Neural cell (in vitro differentiated cells): ENCODE measurements at regions not wholly inside any gene's neighbourhood (a gene's known extent, or its start where the extent isn't known, plus 50 kb on each side); places are given as distances from the start of the nearest gene placed in this dataset.
A peak's percentile ranks its signal among the peaks of the same experiment; 100 is the strongest.

Source experiments
- H2AFZ ChIP-seq: fragments of 200-600, 300-800 bp; sonication (generic), shearing (Covaris generic); 2 replicates; pipeline ENCODE4 v1.6.0; 2014; ENCODE audit warnings: low read depth, mild to moderate bottlenecking, antibody characterized with exemption, low read length, moderate library complexity
- H3F3A ChIP-seq: fragments of 200-600 bp; shearing (Covaris generic); 2 replicates; pipeline ENCODE4 v1.6.1; 2016; ENCODE audit warnings: mild to moderate bottlenecking, moderate library complexity, mixed read lengths, antibody characterized with exemption, low read length; ENCODE audit not compliant: insufficient read depth, poor library complexity, severe bottlenecking
- H3K27ac ChIP-seq: fragments of 200-600, 300-800 bp; sonication (generic), shearing (Covaris generic); 2 replicates; pipeline ENCODE4 v1.5.1; 2014; ENCODE audit warnings: mild to moderate bottlenecking, low read length, moderate library complexity
- H3K27me3 ChIP-seq: fragments of 300-800, 200-600 bp; sonication (generic), shearing (Covaris generic); 2 replicates; pipeline ENCODE4 v1.6.0; 2014; ENCODE audit warnings: mild to moderate bottlenecking, low read depth, low read length, moderate library complexity; ENCODE audit not compliant: insufficient read depth
- H3K36me3 ChIP-seq: fragments of 300-800, 200-600 bp; sonication (generic), shearing (Covaris generic); 2 replicates; pipeline ENCODE4 v1.5.1; 2014; ENCODE audit warnings: mild to moderate bottlenecking, antibody characterized with exemption, low read length, moderate library complexity; ENCODE audit not compliant: insufficient read depth
- H3K4me2 ChIP-seq: fragments of 300-800, 200-600 bp; sonication (generic), shearing (Covaris generic); 2 replicates; pipeline ENCODE4 v1.6.0; 2014; ENCODE audit warnings: mild to moderate bottlenecking, low read length
- H3K4me3 ChIP-seq: fragments of 300-800, 200-600 bp; sonication (generic), shearing (Covaris generic); 2 replicates; pipeline ENCODE4 v1.5.1; 2014; ENCODE audit warnings: mild to moderate bottlenecking, low read length, moderate library complexity
- H3K79me2 ChIP-seq: fragments of 200-600 bp; shearing (Covaris generic); replicated peaks from 2 replicates; pipeline ENCODE4 v1.6.0; 2014; ENCODE audit warnings: mild to moderate bottlenecking, low read length, moderate library complexity; ENCODE audit not compliant: insufficient read depth
- H3K9ac ChIP-seq: fragments of 300-800, 200-600 bp; sonication (generic), shearing (Covaris generic); 2 replicates; pipeline ENCODE4 v1.6.1; 2016; ENCODE audit warnings: mild to moderate bottlenecking, low read length, mixed read lengths
- H3K9me2 ChIP-seq: fragments of 200-600 bp; shearing (Covaris generic); 2 replicates; pipeline ENCODE4 v1.6.1; 2016; ENCODE audit warnings: mild to moderate bottlenecking, low read length, mixed read lengths; ENCODE audit not compliant: insufficient read depth
- H3K9me3 ChIP-seq: fragments of 200-600, 300-800 bp; sonication (generic), shearing (Covaris generic); 2 replicates; pipeline ENCODE4 v1.6.1; 2016; ENCODE audit warnings: mild to moderate bottlenecking, mixed run types, low read length, moderate library complexity, mixed read lengths
- H4K20me1 ChIP-seq: fragments of 200-600 bp; shearing (Covaris generic); 2 replicates; pipeline ENCODE4 v1.6.1; 2016; ENCODE audit warnings: mild to moderate bottlenecking, mixed run types; ENCODE audit not compliant: insufficient read depth
- EP300 ChIP-seq: fragments of 450-650 bp; conservative IDR thresholded peaks from 2 replicates; pipeline ENCODE4 v1.6.1; 2014; ENCODE audit warnings: antibody characterized with exemption, mild to moderate bottlenecking, moderate library complexity; ENCODE audit not compliant: poor library complexity, severe bottlenecking
- EZH2 ChIP-seq: fragments of 200-600, 300-800 bp; shearing (Covaris generic), sonication (generic); IDR thresholded peaks from 2 replicates; pipeline ENCODE4 v1.6.1; 2014; ENCODE audit warnings: antibody characterized with exemption, low read length, borderline replicate concordance, mild to moderate bottlenecking; ENCODE audit not compliant: insufficient read depth, poor library complexity, severe bottlenecking
- MXI1 ChIP-seq: fragments of 450-650 bp; conservative IDR thresholded peaks from 2 replicates; pipeline ENCODE4 v1.6.1; 2014; ENCODE audit warnings: antibody characterized with exemption, mild to moderate bottlenecking; ENCODE audit not compliant: poor library complexity, severe bottlenecking
- POLR2AphosphoS5 ChIP-seq: IDR thresholded peaks from 2 replicates; pipeline ENCODE4 v1.6.1; 2012
- RAD21 ChIP-seq: fragments of 450-650 bp; conservative IDR thresholded peaks from 2 replicates; pipeline ENCODE4 v1.6.1; 2014; ENCODE audit warnings: antibody characterized with exemption, mild to moderate bottlenecking, moderate library complexity
- SMC3 ChIP-seq: fragments of 450-650 bp; conservative IDR thresholded peaks from 2 replicates; pipeline ENCODE4 v1.6.1; 2014; ENCODE audit warnings: antibody characterized with exemption, mild to moderate bottlenecking, moderate library complexity; ENCODE audit not compliant: poor library complexity
- TAF1 ChIP-seq: IDR thresholded peaks from 2 replicates; pipeline ENCODE4 v1.6.1; 2012; ENCODE audit warnings: low read depth
- TF ChIP-seq, protein P1 (sequence below): IDR thresholded peaks from 2 replicates; pipeline ENCODE4 v1.6.1; 2012; ENCODE audit warnings: borderline replicate concordance
- TF ChIP-seq, protein P2 (sequence below): fragments of 450-650 bp; IDR thresholded peaks from 2 replicates; pipeline ENCODE4 v1.5.1; 2014; ENCODE audit warnings: antibody characterized with exemption, mild to moderate bottlenecking, moderate library complexity; ENCODE audit not compliant: poor library complexity, severe bottlenecking

DNA sequence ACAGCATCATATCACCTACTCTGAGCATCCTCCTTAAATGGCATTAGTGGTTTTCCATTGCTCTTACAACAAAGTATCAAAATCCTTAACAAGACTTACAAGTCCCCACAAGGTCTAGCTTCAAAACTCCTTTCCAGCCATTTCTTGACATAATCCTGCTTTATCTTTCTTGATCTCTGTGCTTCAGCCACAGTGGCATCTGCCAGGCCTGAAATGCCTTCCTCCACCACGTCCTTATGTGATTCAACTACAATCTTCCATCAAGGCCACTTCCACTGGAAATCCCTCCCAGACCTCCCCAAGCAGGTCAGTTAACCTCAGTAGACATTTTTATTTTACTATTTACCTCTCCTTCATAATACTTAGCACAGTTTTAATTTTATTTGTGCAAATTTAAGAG, 83.8 kb upstream of the CCDC150 start:
- H3K4me2 ChIP-seq = no peak overlapping the region
- no peaks in the 10 kb centered on the region for H3F3A ChIP-seq
- H3K9ac ChIP-seq = no peak overlapping the region
- H3K79me2 ChIP-seq = no peaks in the 10 kb centered on the region
- no peaks in the 10 kb centered on the region for H3K9me3 ChIP-seq
- no peaks in the 10 kb centered on the region for H3K27me3 ChIP-seq
- H2AFZ ChIP-seq = no peak overlapping the region
- no peaks in the 10 kb centered on the region for H3K9me2 ChIP-seq
- no peak overlapping the region for H3K4me3 ChIP-seq
- H3K36me3 ChIP-seq = no peaks in the 10 kb centered on the region
- TF ChIP-seq EZH2 (no peak), MXI1 (no peak), RAD21 (no peak), POLR2AphosphoS5 (no peak), SMC3 (no peak), TAF1 (no peak), EP300 (no peak)
- TF ChIP-seq, protein P1, sequence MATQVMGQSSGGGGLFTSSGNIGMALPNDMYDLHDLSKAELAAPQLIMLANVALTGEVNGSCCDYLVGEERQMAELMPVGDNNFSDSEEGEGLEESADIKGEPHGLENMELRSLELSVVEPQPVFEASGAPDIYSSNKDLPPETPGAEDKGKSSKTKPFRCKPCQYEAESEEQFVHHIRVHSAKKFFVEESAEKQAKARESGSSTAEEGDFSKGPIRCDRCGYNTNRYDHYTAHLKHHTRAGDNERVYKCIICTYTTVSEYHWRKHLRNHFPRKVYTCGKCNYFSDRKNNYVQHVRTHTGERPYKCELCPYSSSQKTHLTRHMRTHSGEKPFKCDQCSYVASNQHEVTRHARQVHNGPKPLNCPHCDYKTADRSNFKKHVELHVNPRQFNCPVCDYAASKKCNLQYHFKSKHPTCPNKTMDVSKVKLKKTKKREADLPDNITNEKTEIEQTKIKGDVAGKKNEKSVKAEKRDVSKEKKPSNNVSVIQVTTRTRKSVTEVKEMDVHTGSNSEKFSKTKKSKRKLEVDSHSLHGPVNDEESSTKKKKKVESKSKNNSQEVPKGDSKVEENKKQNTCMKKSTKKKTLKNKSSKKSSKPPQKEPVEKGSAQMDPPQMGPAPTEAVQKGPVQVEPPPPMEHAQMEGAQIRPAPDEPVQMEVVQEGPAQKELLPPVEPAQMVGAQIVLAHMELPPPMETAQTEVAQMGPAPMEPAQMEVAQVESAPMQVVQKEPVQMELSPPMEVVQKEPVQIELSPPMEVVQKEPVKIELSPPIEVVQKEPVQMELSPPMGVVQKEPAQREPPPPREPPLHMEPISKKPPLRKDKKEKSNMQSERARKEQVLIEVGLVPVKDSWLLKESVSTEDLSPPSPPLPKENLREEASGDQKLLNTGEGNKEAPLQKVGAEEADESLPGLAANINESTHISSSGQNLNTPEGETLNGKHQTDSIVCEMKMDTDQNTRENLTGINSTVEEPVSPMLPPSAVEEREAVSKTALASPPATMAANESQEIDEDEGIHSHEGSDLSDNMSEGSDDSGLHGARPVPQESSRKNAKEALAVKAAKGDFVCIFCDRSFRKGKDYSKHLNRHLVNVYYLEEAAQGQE = no peak
- TF ChIP-seq, protein P2, sequence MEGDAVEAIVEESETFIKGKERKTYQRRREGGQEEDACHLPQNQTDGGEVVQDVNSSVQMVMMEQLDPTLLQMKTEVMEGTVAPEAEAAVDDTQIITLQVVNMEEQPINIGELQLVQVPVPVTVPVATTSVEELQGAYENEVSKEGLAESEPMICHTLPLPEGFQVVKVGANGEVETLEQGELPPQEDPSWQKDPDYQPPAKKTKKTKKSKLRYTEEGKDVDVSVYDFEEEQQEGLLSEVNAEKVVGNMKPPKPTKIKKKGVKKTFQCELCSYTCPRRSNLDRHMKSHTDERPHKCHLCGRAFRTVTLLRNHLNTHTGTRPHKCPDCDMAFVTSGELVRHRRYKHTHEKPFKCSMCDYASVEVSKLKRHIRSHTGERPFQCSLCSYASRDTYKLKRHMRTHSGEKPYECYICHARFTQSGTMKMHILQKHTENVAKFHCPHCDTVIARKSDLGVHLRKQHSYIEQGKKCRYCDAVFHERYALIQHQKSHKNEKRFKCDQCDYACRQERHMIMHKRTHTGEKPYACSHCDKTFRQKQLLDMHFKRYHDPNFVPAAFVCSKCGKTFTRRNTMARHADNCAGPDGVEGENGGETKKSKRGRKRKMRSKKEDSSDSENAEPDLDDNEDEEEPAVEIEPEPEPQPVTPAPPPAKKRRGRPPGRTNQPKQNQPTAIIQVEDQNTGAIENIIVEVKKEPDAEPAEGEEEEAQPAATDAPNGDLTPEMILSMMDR = no peak
- no peaks in the 10 kb centered on the region for H4K20me1 ChIP-seq
- no peak overlapping the region for H3K27ac ChIP-seq

DNA sequence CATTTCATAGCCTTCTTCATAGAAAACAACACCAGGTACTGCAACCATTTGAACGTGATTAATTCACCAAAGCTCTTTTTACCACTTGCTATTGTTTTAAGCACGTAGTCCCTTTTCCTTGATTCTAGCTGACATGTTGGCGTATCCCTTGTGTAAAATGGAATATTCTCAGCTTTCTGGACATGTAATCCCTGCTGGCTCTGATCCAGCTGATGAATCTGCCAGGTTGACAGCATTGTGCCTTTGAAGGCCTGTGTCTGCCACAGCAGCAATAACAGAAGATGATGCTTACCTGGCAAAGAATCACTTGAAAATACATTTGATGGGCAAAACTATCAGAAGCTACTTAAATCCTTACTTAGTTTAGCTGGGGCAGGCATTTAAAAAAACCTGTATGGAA, 81.0 kb upstream of the CCDC150 start:
- H3K27me3 ChIP-seq = no peaks in the 10 kb centered on the region
- H3K36me3 ChIP-seq = no peaks in the 10 kb centered on the region
- no peak overlapping the region for H3K4me2 ChIP-seq
- no peaks in the 10 kb centered on the region for H3K9me2 ChIP-seq
- no peak overlapping the region for H2AFZ ChIP-seq
- H3K9me3 ChIP-seq = no peaks in the 10 kb centered on the region
- no peaks in the 10 kb centered on the region for H3F3A ChIP-seq
- no peaks in the 10 kb centered on the region for H3K79me2 ChIP-seq
- no peak overlapping the region for H3K9ac ChIP-seq
- H4K20me1 ChIP-seq = no peaks in the 10 kb centered on the region
- TF ChIP-seq, protein P2 = no peak
- TF ChIP-seq MXI1 (no peak), POLR2AphosphoS5 (peak; percentile 28), TAF1 (no peak)
- H3K4me3 ChIP-seq = no peak overlapping the region
- H3K27ac ChIP-seq = no peak overlapping the region
